ENCODE measurements at regions not wholly inside any gene's neighbourhood (a gene's known extent, or its start where the extent isn't known, plus 50 kb on each side); places are given as distances from the start of the nearest gene placed in this dataset.
"Not testable (repeated sequence)": the region's sequence is repeated elsewhere in the genome, so short reads cannot be mapped to it uniquely, and the experiment has no call there.

DNA sequence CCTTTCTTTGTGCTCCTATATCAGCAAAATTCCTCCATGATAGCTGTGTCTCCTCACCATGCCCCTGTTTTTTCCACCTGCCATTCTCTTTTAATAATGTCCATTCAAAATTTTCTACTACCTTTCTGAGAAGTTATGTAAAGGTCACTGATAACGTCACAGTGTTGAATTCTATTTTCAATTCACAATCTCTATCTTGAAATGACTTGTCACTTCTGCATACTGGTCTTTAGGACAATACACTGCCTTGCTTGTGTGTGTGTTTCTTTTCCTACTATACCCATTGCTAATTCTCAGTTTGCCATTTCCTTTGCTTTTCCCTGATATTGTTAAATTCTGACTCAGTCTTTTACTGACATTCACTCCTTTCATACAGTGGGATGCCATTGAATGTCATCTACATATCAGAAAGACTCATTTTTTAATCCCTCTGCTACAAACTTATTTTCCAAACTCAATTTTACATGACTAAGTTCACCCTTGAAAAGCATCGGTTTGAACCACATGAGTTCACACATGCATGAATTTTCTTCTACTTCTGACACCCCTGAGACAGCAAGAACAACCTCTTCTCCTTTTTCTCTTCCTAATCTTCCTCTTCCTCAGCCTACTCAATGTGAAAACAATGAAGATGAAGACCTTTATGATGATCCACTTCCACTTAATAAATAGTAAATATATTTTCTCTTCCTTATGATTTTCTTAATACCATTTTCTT is 1470.7 kb downstream of the CDY2B start:
- TF ChIP-seq EZH2 (IDR thresholded peaks at IDR 0.05; ENCODE audit: borderline replicate concordance, low read depth, low read length, severe bottlenecking) = not testable (repeated sequence)
- TF ChIP-seq, protein P1, sequence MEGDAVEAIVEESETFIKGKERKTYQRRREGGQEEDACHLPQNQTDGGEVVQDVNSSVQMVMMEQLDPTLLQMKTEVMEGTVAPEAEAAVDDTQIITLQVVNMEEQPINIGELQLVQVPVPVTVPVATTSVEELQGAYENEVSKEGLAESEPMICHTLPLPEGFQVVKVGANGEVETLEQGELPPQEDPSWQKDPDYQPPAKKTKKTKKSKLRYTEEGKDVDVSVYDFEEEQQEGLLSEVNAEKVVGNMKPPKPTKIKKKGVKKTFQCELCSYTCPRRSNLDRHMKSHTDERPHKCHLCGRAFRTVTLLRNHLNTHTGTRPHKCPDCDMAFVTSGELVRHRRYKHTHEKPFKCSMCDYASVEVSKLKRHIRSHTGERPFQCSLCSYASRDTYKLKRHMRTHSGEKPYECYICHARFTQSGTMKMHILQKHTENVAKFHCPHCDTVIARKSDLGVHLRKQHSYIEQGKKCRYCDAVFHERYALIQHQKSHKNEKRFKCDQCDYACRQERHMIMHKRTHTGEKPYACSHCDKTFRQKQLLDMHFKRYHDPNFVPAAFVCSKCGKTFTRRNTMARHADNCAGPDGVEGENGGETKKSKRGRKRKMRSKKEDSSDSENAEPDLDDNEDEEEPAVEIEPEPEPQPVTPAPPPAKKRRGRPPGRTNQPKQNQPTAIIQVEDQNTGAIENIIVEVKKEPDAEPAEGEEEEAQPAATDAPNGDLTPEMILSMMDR (IDR thresholded peaks at IDR 0.05; ENCODE audit: borderline replicate concordance, extremely low read depth, low read length, poor library complexity, severe bottlenecking) = not testable (repeated sequence)
